ENCODE measurements at regions not wholly inside any gene's neighbourhood (a gene's known extent, or its start where the extent isn't known, plus 50 kb on each side); places are given as distances from the start of the nearest gene placed in this dataset.

DNA sequence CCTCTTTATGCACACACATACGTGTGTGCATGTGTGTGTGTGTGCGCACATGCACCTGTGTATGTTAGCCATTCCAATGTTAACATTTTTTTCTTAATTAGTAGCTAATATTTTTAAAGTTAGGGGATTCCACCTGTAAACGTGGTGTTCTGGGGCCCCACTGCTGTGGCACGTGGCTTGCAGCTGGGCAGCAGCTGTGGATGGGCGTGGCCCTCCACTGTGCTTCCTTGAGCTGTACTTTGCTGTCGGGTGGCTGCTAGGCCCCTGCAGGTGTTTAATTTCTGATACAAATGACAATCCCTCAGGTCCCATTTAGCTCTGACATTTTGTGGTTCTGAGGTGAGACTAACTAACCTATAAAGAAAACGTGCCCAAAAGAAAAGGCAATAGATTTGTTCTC, 58.9 kb upstream of the GJB6 start:
- Histone ChIP-seq H3K4me2 (ENCODE audit: insufficient read depth, low read length) (no peak overlapping the region), H3K36me3 (ENCODE audit: insufficient read depth, low read length) (no peaks in the 10 kb centered on the region), H3K27ac (ENCODE audit: low read length) (no peak overlapping the region), H3K79me2 (ENCODE audit: insufficient read depth, low read length) (no peaks in the 10 kb centered on the region), H3K9ac (ENCODE audit: low read depth, low read length) (no peak overlapping the region), H2AFZ (ENCODE audit: low read depth, low read length) (no peak overlapping the region), H3K4me1 (ENCODE audit: insufficient read depth, low read length) (no peaks in the 10 kb centered on the region), H3K4me3 (ENCODE audit: low read depth in 1 of 2, low read length in 2 of 2) (no peak overlapping the region), H3K9me3 (ENCODE audit: insufficient read depth, low read length, severe bottlenecking) (peaks cover 4% of the 10 kb centered on the region), H3K27me3 (ENCODE audit: insufficient read depth, low read length, poor library complexity) (no peaks in the 10 kb centered on the region), H4K20me1 (ENCODE audit: insufficient read depth, low read length) (no peaks in the 10 kb centered on the region)
- TF ChIP-seq, protein P1, sequence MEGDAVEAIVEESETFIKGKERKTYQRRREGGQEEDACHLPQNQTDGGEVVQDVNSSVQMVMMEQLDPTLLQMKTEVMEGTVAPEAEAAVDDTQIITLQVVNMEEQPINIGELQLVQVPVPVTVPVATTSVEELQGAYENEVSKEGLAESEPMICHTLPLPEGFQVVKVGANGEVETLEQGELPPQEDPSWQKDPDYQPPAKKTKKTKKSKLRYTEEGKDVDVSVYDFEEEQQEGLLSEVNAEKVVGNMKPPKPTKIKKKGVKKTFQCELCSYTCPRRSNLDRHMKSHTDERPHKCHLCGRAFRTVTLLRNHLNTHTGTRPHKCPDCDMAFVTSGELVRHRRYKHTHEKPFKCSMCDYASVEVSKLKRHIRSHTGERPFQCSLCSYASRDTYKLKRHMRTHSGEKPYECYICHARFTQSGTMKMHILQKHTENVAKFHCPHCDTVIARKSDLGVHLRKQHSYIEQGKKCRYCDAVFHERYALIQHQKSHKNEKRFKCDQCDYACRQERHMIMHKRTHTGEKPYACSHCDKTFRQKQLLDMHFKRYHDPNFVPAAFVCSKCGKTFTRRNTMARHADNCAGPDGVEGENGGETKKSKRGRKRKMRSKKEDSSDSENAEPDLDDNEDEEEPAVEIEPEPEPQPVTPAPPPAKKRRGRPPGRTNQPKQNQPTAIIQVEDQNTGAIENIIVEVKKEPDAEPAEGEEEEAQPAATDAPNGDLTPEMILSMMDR (IDR thresholded peaks at IDR 0.05; ENCODE audit: borderline replicate concordance, extremely low read depth, low read length, poor library complexity, severe bottlenecking) = no peak
- TF ChIP-seq EZH2 (IDR thresholded peaks at IDR 0.05; ENCODE audit: borderline replicate concordance, low read depth, low read length, severe bottlenecking) = no peak
- ATAC-seq (ENCODE audit: insufficient read depth, low read depth) = peak; percentile 39; the same call in 1 of the 3 replicates
- DNase-seq = peak; percentile 10

DNA sequence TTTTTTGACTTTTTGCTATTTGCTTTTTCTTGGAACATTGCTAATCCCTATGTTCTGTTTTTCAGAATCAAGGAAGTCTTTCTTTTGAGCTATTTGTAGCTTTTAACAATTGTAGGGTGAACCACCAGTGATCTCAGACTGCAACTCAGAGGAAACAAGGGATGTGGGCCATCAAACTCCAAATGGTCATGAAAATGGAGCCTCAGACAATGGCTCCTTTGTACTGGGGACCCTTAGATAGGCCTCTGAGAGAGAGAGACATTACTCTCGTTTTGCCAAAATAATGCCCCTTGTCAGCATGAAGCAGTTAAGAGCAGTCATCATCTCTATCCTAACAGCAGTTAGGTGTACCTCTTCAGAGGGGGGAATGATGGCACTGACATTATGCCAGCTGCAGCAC, 56.4 kb upstream of the GJB6 start:
- Histone ChIP-seq H3K36me3 (ENCODE audit: insufficient read depth, low read length) (no peaks in the 10 kb centered on the region), H3K4me3 (ENCODE audit: low read depth in 1 of 2, low read length in 2 of 2) (no peak overlapping the region), H3K4me1 (ENCODE audit: insufficient read depth, low read length) (no peaks in the 10 kb centered on the region), H2AFZ (ENCODE audit: low read depth, low read length) (no peak overlapping the region), H4K20me1 (ENCODE audit: insufficient read depth, low read length) (no peaks in the 10 kb centered on the region), H3K9ac (ENCODE audit: low read depth, low read length) (no peak overlapping the region), H3K27me3 (ENCODE audit: insufficient read depth, low read length, poor library complexity) (no peaks in the 10 kb centered on the region), H3K4me2 (ENCODE audit: insufficient read depth, low read length) (no peak overlapping the region), H3K79me2 (ENCODE audit: insufficient read depth, low read length) (no peaks in the 10 kb centered on the region), H3K9me3 (ENCODE audit: insufficient read depth, low read length, severe bottlenecking) (peaks cover 28% of the 10 kb centered on the region), H3K27ac (ENCODE audit: low read length) (no peak overlapping the region)
- no peak for ATAC-seq (ENCODE audit: insufficient read depth, low read depth)
- DNase-seq = no peak
- no peak for TF ChIP-seq EZH2 (IDR thresholded peaks at IDR 0.05; ENCODE audit: borderline replicate concordance, low read depth, low read length, severe bottlenecking)
- TF ChIP-seq, protein P1 (IDR thresholded peaks at IDR 0.05; ENCODE audit: borderline replicate concordance, extremely low read depth, low read length, poor library complexity, severe bottlenecking) = no peak

DNA sequence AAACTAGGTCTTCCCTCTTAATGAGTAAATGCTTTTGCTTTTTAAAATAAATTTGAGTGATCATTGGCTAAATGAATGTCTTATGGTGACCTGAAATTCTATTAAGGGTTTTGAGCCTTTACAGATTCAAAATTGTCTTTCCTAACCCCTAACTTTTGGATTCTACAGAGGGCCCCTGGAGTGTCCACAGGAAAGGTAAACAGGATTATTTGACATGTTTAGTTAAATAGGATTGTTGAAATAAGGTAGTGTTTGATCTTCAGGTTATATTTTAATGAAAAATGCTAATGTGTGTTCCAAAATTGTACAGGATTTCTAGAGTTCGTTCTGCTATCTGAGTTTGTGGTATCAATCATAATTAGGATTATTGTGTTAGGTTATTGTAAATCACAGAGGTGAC, 55.9 kb upstream of the GJB6 start:
- H3K9me3 ChIP-seq (ENCODE audit: insufficient read depth, low read length, severe bottlenecking) = peaks cover 33% of the 10 kb centered on the region
- no peak overlapping the region for H3K4me2 ChIP-seq (ENCODE audit: insufficient read depth, low read length)

More for the DNA sequence above, 55.9 kb upstream of the GJB6 start:
- DNase-seq (no peak), ATAC-seq (ENCODE audit: insufficient read depth, low read depth) (no peak)
- H3K9ac ChIP-seq (ENCODE audit: low read depth, low read length) = no peak overlapping the region
- H3K4me3 ChIP-seq (ENCODE audit: low read depth in 1 of 2, low read length in 2 of 2) = no peak overlapping the region
- no peak overlapping the region for H2AFZ ChIP-seq (ENCODE audit: low read depth, low read length)
- no peaks in the 10 kb centered on the region for H3K36me3 ChIP-seq (ENCODE audit: insufficient read depth, low read length)
- H3K79me2 ChIP-seq (ENCODE audit: insufficient read depth, low read length) = no peaks in the 10 kb centered on the region
- TF ChIP-seq, protein P1 (IDR thresholded peaks at IDR 0.05; ENCODE audit: borderline replicate concordance, extremely low read depth, low read length, poor library complexity, severe bottlenecking) = no peak
- TF ChIP-seq EZH2 (IDR thresholded peaks at IDR 0.05; ENCODE audit: borderline replicate concordance, low read depth, low read length, severe bottlenecking) = no peak
- H4K20me1 ChIP-seq (ENCODE audit: insufficient read depth, low read length) = no peaks in the 10 kb centered on the region
- H3K27ac ChIP-seq (ENCODE audit: low read length) = no peak overlapping the region
- H3K4me1 ChIP-seq (ENCODE audit: insufficient read depth, low read length) = no peaks in the 10 kb centered on the region
- no peaks in the 10 kb centered on the region for H3K27me3 ChIP-seq (ENCODE audit: insufficient read depth, low read length, poor library complexity)

Measured in DND-41 (cell line).